GM13977 (cell line): ENCODE measurements at regions not wholly inside any gene's neighbourhood (a gene's known extent, or its start where the extent isn't known, plus 50 kb on each side); places are given as distances from the start of the nearest gene placed in this dataset.
"Not testable (repeated sequence)": the region's sequence is repeated elsewhere in the genome, so short reads cannot be mapped to it uniquely, and the experiment has no call there.

ENCODE experiments used
- DNase-seq: peaks from one replicate; pipeline ENCODE4 v3.0.0; 2012; ENCODE audit warnings: low spot score
- CTCF ChIP-seq: IDR thresholded peaks from 2 replicates; pipeline ENCODE4 v1.5.1; 2012; ENCODE audit warnings: mild to moderate bottlenecking, control low read depth; ENCODE audit not compliant: insufficient read depth; ENCODE audit errors: extremely low read depth, missing control alignments
- in situ Hi-C: fragments of 300-500 bp; cut with MboI; formaldehyde crosslinking; loops from one replicate; pipeline ENCODE4 v1.12.0; 2022; ENCODE audit warnings: low sequenced_read_pairs, low pct_unique_long_range_greater_than_20kb, mixed read lengths, inconsistent platforms; ENCODE audit not compliant: unreplicated experiment

DNA sequence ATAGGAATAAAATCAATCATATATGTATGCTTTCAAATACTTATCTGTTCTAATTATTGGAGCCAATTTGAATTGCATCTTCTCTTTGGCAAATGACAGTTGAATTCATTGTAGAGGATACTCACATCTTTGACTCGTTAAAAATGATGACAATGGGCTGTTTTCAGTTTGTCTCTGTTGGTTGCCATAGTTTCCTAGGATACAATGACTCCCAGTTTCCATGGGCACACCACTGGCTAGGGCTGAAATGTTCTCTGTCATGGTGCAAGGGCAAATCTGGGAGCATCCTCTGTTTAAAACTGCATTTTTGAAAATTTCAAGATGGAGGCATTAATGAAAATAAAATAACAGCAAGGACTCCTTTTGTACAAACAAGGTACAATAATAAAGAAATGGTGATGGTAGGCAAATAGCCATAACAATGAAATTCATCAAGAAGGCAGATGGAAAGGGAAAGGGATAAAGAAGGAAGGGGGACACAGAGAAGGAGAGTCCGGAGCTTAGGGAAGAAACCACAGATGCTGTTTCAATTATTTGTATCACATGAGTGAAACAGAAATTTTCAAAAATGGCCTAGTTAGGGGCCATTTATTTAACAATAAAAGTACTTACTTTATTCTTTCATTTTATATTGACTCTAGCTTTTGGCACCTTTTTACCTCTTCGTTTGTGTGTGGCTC, 378.8 kb upstream of the SEMA6A start:
- in situ Hi-C loops = no loop called here
- DNase-seq = no peak
- no peak for TF ChIP-seq CTCF

- no peak for DNase-seq
- in situ Hi-C loops = no loop called here
- TF ChIP-seq CTCF = no peak
These were observed 376.6 kb upstream of the SEMA6A start for GRCh38 chr5:116951219-116951618.

DNA sequence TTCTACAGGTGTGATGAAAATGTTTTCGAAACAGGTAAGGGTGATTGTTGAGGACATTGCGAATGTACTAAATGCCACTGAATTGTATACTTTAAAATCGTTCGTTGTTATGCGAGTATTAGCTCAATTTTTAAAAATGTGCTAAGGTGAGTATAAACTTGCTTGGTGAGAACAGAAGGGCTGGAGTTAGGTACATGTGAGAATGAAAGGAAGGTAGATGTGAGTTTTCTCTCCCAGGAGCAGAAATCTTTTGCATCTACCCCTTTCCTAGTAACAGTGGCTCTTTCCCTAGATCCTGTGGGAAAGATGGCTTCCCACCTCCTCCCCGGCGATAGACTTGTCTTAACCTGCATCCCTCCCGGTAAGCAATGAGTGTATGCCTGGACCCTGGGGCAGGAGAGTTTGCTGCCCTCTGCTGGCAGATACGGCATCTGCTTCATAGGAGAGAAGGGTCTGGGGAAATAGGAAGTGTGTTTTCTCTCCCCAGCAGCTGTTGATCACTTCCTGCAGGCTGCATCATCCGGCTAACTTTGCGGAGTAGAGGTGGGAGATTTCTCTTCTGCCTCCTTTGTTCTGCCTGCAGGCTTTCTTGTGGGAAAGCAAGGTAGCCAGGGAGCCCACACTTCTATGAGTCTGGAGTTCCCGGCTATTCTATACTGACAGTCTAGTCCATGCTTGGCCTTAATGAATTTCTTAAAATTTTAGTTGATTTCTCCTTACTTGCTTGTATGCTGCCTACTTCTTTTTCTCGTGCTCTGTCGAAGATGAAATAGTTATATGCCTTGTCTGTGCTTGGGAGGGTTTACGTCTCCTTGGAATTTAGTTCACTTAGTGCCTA, 373.3 kb upstream of the SEMA6A start:
- peak; percentile 55 for DNase-seq
- peak; percentile 89 for TF ChIP-seq CTCF
- in situ Hi-C loops = loop anchor here (10.0 kb wide), 1 partner anchor 373 kb away; the partner anchor contains the start of gene SEMA6A

DNA sequence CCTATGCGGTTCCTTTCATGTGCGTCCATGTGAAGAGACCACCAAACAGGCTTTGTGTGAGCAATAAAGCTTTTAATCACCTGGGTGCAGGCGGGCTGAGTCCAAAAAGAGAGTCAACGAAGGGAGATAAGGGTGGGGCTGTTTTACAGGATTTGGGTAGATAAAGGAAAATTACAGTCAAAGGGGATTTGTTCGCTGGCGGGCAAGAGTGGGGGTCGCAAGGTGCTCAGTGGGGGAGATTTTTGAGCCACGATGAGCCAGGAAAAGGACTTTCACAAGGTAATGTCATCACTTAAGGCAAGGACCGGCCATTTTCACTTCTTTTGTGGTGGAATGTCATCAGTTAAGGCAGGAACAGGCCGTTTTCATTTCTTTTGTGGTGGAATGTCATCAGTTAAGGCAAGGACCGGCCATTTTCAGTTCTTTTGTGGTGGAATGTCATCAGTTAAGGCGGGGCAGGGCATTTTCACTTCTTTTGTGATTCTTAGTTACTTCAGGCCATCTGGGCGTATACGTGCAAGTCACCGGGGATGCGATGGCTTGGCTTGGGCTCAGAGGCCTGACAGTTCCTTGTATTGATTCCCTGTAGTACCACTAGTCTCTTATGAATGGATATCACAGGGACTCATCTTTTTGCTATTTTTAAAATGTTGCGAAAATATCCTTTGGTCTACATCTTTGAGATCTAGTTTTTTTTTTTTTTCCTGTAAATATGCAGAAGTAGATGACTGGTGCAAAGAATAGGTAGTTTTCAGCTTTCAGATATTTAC, 371.2 kb upstream of the SEMA6A start:
- in situ Hi-C loops = loop anchor here (10.0 kb wide), 1 partner anchor 371 kb away; the partner anchor contains the start of gene SEMA6A
- DNase-seq = not testable (repeated sequence)

DNA sequence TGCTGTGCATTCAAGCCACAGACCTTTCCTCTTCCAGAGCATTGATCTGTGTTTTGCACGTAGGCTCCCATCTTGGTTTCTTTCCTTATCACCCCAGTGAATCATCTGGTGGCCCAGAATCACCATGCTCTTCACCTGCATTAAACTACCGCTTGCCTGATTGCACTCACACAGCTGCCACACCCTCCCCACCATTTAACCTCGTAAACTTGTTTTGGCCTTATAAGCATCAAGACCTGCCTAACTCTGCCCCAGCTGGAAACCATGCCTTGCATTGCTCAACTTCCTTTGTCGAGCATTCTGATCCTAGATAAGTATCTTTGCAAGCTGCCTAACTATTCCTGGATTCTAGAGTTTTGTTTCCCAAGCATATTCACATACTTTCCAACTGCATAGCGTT, 369.6 kb upstream of the SEMA6A start:
- no peak for TF ChIP-seq CTCF
- no peak for DNase-seq
- in situ Hi-C loops = loop anchor here (10.0 kb wide), 1 partner anchor 369 kb away; the partner anchor contains the start of gene SEMA6A

- no peak for TF ChIP-seq CTCF
- in situ Hi-C loops = loop anchor here (10.0 kb wide), 1 partner anchor 368 kb away; the partner anchor contains the start of gene SEMA6A
These were observed 368.0 kb upstream of the SEMA6A start for GRCh38 chr5:116942622-116943021.

More at GRCh38 chr5:116942622-116943021, 368.0 kb upstream of the SEMA6A start:
- no peak for DNase-seq
